Caki2 (cell line): ENCODE measurements at regions not wholly inside any gene's neighbourhood (a gene's known extent, or its start where the extent isn't known, plus 50 kb on each side); places are given as distances from the start of the nearest gene placed in this dataset.

Experiments used
- DNase-seq: peaks from one replicate; pipeline ENCODE4 v3.0.0-alpha.2; 2015; ENCODE audit warnings: low read depth
- in situ Hi-C: cut with HindIII; loops from 2 replicates; pipeline ENCODE4 v1.10.0; 2016; ENCODE audit warnings: low sequenced_read_pairs, low pct_unique_long_range_greater_than_20kb, mixed read lengths

GRCh38 chr11:28878025-28878424 is 769.8 kb downstream of the METTL15 start:
- in situ Hi-C loops, result no loop called here
- peak; percentile 67 for DNase-seq

DNA sequence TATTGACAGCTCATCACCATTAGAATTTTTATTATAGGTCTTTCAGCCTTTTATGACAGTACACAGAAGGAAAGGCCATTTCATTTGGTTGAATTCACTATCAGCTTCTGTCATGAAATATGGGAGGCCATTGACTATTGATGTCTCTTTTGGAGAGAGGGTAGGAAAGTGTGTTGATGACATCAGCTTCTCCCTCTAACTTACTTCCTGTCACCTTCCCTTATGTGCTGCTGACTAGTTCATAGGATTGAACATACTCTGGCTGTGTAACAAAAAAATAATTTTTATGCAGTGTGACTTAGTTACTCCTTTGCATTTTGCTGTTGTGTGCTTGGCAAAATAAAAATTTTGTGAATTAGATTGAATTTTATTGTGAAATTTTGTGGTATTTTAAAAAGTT is 769.2 kb downstream of the METTL15 start:
- DNase-seq, result no peak

GRCh38 chr11:28874706-28875105 is 766.5 kb downstream of the METTL15 start:
- in situ Hi-C loops, result no loop called here
- no peak for DNase-seq

More for the DNA sequence above, 769.2 kb downstream of the METTL15 start:
- in situ Hi-C loops, result no loop called here

GRCh38 chr11:28871090-28871489 is 762.9 kb downstream of the METTL15 start:
- in situ Hi-C loops, result no loop called here
- no peak for DNase-seq

DNA sequence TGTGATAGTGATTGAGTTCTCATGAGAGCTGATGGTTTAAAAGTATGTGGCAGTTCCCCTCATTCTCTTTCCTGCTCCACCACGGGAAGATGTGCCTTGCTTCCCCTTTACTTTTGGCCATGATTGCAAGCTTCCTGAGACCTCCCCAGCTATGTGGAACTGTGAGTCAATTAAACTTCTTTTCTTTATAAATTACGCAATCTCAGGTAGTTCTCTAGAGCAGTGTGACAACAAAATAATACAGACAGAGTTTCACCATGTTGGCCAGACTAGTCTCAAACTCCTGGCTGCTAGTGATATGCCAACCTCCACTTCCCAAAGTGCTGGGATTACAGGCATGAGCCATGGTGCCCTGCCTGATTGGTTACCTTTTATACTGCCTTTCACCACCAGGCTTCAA is 755.2 kb downstream of the METTL15 start:
- no peak for DNase-seq
- in situ Hi-C loops, result no loop called here

- in situ Hi-C loops, result no loop called here
- no peak for DNase-seq
Measured at GRCh38 chr11:28860893-28861292, 752.7 kb downstream of the METTL15 start.

DNA sequence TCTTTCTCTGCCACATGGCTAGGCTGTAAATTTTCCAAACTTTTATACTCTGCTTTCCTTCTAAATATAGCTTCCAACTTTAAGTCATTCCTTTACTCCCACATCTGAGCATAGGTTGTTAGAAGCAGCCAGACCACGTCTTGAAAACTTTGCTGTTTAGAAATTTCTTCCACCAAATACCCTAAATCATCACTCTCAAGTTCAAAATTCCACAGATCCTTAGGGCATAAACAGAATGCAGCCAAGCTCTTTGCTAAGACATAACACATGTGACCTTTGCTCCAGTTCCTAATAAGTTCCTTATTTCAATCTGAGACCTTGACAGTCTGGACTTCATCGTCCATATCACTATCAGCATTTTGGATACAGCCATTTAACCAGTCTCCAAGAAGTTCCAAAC is 749.9 kb downstream of the METTL15 start:
- in situ Hi-C loops, result no loop called here
- DNase-seq, result no peak

- no peak for DNase-seq
- in situ Hi-C loops, result no loop called here
Measured at GRCh38 chr11:28849053-28849452, 740.9 kb downstream of the METTL15 start.

GRCh38 chr11:28842716-28843115 is 734.5 kb downstream of the METTL15 start:
- no peak for DNase-seq
- in situ Hi-C loops, result no loop called here

DNA sequence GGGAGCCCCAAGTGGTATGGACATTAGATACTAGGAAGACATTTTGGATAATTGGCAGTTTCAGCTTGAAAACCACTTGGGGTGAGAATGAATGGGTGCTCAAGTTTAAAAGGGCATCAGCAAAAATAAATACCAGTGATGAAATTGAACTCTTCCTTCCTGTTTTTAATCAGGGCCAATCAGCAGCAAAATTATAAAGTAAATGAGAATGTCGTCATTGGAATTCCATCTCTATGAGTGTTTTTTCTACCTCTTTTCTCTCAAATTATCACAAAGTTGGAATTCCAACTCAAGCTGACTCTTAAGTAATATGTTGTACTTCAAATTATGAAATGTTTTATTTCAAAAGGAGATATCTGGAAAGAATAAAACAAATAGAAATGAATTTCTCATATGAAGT is 730.6 kb downstream of the METTL15 start:
- in situ Hi-C loops, result no loop called here
- no peak for DNase-seq

DNA sequence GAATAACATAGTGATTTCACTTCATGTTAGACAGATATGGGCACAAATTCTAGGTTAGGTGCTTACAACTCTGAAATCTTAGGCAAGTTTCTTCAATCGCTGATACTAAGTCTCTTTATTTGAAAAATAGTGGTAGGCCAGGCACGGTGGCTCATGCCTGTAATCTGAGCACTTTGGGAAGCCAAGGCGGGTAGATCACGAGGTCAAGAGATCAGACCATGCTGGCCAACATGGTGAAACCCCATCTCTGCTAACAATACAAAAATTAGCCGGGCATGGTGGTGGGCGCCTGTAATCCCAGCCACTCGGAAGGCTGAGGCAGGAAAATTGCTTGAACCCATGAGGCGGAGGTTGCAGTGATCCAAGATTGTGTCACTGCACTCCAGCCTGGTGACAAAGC is 729.4 kb downstream of the METTL15 start:
- in situ Hi-C loops, result no loop called here
- no peak for DNase-seq

DNA sequence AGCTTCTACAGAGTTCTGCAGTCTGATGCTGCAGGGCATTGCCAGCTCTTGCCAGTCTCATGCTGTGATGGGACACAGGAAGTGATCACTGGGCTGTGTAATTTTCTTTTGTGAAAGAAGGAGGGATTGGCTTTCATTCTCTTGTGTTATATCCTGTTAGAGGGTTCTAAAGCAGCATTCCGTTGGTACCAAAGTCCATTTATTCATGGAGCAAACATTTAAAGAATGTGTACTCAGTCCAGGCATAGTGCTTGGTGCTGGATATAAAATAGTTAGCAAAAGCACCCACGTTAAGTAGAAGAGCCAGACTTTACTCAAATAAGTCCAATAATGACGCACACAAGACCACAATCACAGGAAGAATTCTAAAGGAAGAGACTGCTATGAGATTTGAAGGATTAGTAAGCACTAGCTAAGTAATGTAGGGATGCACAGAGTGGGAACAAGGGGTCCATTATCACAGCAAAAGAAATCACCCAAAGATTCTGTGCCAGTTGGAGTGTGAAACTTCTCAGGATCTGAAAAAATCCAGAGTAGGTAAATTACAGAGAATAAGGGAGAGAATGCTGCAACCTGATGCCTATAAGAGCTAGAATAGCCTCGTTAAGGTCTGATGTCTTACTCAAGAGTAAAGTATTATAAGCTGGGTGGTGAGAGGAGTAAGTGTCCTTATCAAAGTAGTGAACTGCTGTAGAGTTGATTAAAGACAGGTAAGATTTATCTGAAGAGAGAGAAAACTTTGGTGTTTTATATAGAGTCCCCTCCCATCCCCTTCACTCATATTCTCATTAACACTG is 728.3 kb downstream of the METTL15 start:
- peak; percentile 79 for DNase-seq
- in situ Hi-C loops, result no loop called here

DNA sequence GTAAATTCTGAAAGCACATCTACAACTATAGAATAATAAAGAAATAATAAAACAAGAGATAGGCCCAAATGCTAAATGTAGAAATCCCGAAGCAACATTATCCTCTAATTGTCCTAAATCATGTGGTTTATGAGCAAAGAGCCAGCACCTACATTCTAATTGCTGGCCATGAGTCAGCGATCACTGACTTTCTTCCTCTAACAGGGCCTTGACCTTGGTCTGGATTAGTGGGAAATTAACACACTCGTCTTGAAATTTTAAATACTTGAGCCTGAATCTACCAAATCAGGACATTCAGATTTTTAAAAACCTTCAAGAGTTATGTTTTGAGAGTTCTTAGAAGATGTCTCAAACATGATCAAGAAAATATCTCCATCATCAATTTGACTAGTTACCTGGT is 727.6 kb downstream of the METTL15 start:
- in situ Hi-C loops, result no loop called here

DNA sequence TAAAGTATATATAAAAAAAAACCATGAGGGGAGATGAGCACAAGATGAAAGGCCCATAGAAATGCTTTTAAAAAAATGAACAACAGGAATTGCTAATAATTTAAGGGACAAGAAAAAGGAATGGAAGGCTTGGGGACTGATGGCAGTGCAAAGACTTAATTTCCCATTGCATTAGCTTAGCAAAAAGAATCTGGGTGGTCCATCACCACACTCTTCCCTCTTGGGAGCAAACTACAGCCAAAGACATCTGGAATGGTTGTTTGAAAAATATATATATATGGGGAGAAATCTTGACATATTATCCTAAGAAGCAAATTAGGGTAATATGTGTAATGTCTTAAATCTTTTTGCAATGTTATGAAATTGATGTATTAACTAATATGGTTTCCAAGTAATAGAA is 727.1 kb downstream of the METTL15 start:
- DNase-seq, result no peak
- in situ Hi-C loops, result no loop called here

More for the DNA sequence above, 727.6 kb downstream of the METTL15 start:
- peak; percentile 43 for DNase-seq

- in situ Hi-C loops, result no loop called here
Measured at GRCh38 chr11:28834877-28835276, 726.7 kb downstream of the METTL15 start.

DNA sequence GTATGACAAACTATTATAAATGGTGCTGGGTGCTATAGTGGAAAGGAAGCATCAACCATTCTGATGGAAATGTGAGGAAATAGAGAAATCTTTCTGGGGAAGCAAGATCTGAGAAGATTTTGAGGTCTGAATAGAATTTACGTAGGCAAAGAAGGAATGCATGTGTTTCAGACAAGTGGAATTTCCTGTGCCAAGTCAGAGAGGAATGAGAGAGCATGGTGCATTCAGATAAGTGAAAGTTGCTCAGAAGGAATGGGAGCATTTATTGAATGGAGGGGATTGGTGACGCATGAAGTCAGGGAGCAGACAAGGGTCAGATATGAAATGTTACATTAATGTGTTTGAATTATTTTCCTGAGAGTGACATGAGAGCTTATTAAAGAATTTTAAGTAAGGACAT is 725.5 kb downstream of the METTL15 start:
- in situ Hi-C loops, result no loop called here
- DNase-seq, result no peak

More at GRCh38 chr11:28834877-28835276, 726.7 kb downstream of the METTL15 start:
- peak; percentile 12 for DNase-seq

DNA sequence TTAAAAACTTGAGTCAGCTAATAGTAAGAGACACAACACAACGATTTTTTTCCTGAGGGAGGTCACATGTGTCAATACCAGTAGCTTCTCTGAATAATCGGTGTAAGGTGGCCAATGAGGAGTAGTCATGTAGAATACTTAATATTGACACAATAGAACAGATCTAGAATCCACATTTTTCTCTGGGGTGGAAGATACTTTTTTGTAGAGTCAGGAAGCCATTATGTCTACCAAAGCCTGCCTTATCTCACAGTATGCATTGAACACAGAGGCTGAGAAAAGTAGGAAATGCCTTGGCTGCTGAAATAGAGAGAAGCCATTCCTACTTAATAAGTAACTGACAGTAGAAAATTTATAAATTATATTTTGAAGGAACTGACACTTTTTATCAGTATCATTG is 725.0 kb downstream of the METTL15 start:
- DNase-seq, result no peak
- in situ Hi-C loops, result no loop called here

DNA sequence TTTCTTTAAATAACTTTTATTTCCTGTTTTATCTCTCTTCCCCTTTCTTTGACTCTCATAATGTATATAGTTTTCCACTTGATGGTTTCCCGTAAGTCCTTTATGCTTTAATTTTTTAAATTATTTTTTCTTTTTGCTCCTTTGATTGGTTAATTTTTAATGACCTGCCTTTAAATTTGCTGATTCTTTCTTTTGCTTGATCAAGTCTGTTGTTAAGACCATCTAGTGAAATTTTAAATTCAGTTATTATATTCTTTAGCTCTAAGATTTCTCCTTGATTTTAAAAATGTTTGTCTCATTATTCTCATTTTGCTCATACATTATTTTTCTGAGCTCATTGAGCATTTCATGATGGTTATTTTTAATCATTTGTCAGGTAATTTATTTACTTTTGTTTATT is 718.6 kb downstream of the METTL15 start:
- in situ Hi-C loops, result no loop called here
- DNase-seq, result no peak

DNA sequence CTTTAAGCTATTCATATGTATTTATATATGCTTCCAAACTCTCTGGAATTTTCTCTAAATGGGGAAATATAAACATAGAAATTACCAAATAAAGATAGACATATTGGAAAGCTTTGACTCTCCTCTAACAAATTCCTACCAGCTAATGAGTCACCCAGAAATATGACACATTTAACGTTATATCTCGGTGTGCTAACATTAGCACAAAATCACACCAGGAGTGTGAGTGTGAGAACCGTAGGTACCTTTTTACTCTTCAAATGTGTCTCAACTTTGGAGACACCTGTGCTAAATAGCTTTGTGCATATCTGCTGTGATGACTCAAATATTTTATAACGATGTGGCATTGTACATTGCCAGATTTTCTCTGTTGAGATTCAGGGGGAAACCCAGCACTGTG is 714.4 kb downstream of the METTL15 start:
- in situ Hi-C loops, result no loop called here
- DNase-seq, result no peak

- in situ Hi-C loops, result no loop called here
- no peak for DNase-seq
Measured at GRCh38 chr11:28820296-28820989, 712.3 kb downstream of the METTL15 start.
